GM19455 (cell line): ENCODE measurements at regions not wholly inside any gene's neighbourhood (a gene's known extent, or its start where the extent isn't known, plus 50 kb on each side); places are given as distances from the start of the nearest gene placed in this dataset.
"Not testable (repeated sequence)": the region's sequence is repeated elsewhere in the genome, so short reads cannot be mapped to it uniquely, and the experiment has no call there.

ENCODE experiments used
- ATAC-seq: cut with Tn5 transposase; IDR thresholded peaks from one replicate; pipeline ENCODE4 v1.9.1; 2021; ENCODE audit not compliant: unreplicated experiment

DNA sequence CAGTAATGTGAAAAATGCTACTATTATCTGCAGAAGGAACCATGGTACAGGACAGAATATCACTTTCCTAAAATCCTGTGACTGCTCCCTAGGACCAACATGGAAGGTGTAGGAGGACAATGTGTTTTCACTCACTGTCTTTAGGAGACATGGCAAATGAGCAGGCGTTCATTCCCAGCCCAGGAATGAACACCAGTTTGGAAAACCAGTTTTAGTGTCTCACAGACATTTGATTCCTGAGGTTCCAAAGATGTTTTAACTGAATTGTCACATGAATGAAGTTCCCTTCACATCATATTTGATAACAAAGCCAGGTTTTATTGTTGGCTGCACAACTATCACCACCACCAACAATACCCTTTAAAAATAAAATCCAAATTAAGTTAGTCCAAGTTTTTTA lies 178.2 kb downstream of the ENC1 start:
- ATAC-seq, result no peak

GRCh38 chr5:74461251-74461650 lies 179.3 kb downstream of the ENC1 start:
- no peak for ATAC-seq

DNA sequence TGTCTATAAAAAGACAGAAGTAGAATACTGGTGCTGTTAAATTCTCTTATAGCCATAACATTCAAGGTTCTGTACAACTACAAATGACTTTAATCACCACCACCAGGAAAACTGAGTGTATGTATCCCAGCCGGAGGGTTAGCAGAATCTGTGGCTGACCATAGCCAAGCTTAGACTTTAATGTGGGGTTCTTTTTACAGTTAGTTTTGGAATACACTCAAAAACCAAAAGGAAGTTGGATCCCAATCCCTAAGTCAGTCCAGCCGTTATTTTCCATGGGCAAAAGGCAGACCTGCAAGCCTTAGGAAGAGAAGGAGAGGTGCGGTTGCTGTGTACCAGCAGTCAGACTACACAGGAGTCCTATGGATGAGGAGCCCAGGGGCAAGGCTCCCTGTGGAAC lies 179.8 kb downstream of the ENC1 start:
- no peak for ATAC-seq

DNA sequence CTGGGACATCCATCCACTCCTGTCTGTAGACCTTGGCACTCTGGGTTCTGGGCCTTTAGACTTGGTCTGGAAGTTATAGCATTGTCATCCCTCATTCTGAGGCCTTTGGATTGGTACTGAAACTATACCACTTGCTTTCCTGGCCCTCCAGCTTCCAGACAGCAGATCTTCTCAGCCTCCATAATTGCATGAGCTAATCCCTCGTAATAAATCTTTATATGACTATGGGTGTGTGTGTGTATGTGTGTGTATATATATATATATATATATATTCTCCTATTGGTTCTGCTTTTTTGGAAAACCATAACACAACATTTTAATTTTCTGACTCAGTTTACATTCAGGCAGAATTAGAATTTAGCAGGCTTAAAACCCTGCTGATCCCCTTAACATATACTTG lies 180.5 kb downstream of the ENC1 start:
- ATAC-seq, result no peak

- no peak for ATAC-seq
Observed at GRCh38 chr5:74457876-74458275, 182.7 kb downstream of the ENC1 start.

DNA sequence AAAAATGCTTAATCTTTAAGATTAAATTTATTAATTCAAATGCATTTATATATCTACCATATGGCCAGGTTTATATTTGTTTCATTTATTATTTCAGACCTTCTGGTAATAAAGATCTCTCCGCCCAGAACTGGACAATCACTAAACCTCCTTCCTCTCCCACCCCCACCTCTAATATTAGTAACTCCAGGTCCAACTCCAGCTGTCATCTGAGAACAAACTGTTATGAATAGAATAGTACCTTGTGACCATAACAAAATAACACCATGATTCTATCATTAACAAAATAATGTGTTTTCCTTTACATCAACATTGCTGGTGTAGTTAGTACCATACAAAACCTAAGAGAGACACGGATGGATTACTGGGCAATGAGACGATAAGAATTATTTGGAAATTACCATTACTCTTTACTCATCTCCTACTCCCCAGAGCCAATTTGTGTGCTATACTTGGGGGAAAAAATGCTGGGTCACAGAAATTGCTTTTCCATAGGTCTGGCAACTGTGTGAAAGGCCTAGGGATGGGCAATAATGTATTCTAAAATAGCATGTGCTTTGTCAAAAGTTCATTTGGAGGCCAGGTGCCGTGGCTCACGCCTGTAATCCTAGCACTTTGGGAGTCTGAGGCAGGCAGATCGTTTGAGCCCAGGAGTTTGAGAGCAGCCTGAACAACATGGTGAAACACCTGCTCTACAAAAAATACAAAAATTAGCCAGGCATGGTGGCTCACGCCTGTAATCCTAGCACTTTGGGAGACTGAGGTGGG lies 186.1 kb downstream of the ENC1 start:
- no peak for ATAC-seq

GRCh38 chr5:74452856-74453255 lies 187.7 kb downstream of the ENC1 start:
- no peak for ATAC-seq

DNA sequence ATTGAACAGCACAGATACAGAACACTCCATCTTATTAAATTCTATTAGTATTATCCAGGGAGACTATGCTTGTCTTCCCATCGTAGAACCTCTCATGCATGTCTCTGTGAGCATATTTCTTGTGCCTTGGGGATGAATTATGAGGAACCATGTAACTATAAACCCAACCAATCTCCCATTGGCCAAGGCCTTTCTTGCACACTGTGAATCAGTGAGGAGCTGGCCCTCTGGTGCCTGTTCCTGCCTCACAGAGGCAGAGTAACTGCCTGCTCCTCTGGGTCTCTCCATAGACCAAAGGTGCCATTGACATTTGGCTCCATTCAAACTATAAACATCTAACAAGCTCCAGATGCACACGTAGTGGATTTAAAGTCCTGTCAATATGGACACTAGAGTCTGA lies 190.4 kb downstream of the ENC1 start:
- ATAC-seq, result no peak

DNA sequence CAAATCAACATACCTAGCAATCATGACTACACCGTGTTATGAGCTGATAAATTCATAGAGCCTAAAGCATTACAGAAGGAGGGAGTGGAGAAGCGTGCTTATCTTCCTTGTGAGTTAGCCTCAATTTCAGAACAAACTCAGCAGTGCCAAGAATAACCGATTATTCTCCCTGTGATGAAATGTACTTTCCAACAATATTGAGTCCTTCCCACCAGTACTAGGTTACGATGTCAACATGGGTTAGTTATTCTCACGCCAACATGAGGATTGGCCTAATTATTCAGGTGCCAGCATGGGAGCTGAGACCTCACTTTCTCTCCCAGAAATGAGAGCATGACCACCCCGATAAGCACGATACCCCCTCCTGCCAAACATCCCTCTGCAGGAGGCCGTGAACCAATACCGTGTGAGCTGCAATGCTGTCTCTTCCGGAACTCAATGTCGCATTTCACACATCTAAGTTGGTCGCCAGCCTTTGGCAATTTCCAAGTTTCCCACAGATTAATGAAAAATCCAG lies 193.7 kb downstream of the ENC1 start:
- no peak for ATAC-seq

DNA sequence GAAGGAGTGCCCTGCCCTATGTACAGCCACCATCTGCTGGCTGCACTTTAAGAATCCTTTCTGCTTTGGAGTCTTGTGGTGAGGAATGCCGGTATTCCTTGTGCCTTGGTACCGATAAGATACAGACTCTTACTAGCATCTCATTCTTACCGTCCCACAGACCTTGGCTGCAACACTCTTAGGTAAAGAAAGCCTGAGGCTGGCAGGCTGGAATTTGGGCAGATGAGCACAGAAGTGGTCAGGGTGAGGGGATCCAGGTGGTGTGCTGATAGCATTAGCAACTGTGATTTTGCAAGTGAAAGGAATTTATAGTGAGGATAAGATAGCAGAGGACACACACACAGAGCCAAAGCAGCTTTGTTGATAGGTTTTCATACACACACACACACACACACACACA lies 198.1 kb downstream of the ENC1 start:
- ATAC-seq, result no peak

DNA sequence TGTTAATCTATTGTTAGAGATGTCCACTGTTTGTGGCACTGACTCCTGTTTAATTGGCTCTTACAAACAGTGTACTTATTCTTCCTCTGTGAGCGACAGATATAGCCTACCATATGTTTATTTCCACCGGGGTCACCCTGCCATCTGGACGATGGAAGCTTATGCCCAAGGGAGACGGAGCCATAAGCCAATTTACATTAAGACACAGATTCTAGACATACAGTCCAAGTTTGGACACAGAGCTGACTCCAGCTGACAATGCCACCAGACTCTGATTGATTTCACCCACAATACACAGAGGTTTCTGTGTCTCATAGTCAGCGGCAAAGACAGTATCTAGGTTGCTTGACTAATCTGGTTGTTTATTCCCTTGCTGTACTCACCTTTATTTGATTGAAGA lies 198.9 kb downstream of the ENC1 start:
- no peak for ATAC-seq

GRCh38 chr5:74440341-74440740 lies 200.2 kb downstream of the ENC1 start:
- ATAC-seq, result no peak

GRCh38 chr5:74437870-74438269 lies 202.7 kb downstream of the ENC1 start:
- not testable (repeated sequence) for ATAC-seq

GRCh38 chr5:74433896-74434829 lies 206.4 kb downstream of the ENC1 start:
- ATAC-seq, result no peak

DNA sequence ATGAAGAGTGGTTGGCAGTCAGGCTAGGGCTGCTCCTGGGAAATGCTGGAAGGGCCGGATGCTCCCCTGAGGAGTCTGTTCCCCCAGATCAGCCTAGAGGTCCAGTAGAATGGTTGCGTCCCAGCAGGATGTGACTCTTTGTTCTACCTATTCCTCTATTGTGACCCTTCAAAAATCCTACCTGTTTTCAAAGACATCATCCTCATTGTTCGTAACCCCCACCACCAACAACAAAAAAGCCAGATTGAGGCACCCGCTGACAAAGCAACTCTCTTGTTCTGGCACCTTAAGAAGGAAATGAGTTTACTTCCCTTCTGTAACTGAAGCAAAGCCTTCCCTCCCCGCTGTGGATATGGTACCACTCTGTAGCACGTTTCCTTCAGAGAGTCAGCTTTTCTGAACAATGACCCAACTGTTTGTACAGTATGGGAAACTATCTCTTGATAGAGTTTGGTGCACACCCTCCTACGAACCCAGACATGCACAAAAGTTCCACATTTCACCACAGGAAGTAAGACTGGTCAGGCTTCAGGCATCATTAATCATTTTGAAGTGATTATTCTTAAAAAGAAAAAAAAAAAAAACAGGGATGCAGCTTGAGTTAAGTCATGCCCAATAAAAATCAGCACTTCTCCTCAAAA lies 207.2 kb downstream of the ENC1 start:
- no peak for ATAC-seq

GRCh38 chr5:74432721-74433120 lies 207.8 kb downstream of the ENC1 start:
- ATAC-seq, result no peak

DNA sequence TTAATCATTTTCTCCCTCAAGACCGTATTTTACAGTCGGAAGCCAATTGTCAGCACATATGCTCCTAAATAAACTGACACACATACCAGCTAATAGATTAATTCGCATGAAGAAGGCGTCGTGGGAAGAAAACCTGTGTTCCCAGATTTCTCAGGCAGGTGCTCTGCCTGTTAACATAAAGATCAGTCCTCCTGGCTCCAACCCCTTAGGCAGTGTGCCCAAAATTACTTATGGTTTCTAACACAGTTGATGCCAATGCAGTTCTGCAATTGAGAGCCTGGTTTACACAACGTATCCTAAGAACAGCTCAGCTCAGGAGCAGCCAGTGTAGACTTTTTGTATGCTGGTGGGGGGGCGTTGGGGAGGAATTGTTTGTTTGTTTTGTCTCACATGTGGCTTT lies 208.3 kb downstream of the ENC1 start:
- ATAC-seq, result no peak

DNA sequence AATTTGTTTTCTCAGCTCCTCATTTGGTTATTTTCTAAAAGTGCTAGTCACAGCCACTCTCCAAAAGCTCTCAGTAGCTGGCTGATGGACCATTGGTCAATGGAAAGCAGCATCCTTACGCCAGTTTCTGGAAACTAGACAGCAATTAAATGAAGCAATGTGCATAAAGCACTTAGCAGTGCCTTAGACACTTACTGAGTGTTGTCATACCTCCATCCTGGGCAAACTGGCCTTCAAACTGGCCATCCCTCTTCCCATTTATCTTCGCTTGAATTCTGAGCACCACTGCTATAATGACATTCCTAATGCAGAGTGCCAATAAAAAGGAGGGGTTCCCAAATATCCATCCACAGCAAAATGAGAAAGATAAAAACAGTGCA lies 209.2 kb downstream of the ENC1 start:
- no peak for ATAC-seq

- ATAC-seq, result no peak
Observed at GRCh38 chr5:74430631-74431289, 209.8 kb downstream of the ENC1 start.

- no peak for ATAC-seq
Observed at GRCh38 chr5:74429495-74429894, 211.0 kb downstream of the ENC1 start.

DNA sequence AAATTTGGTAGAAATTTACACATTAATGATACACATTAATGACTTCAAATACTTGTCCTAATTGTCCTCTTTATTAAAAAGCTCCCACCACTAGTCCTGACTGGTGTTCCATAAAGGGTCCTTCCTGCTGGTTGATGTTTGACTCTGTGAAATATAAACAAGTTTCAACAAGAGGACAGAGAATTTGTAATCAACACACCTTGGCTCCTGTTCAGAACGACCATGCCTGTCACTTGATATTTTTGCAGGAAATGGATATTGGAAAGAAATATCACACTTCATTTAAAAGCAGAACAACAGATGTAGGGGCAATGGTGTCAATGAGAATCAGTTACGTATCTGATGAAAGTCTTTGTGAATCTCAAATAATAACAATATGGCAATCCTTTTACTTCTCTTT lies 211.7 kb downstream of the ENC1 start:
- no peak for ATAC-seq
